Sciatic nerve (tissue), 2 donors: ENCODE measurements at regions not wholly inside any gene's neighbourhood (a gene's known extent, or its start where the extent isn't known, plus 50 kb on each side); places are given as distances from the start of the nearest gene placed in this dataset.
A peak's percentile ranks its signal among the peaks of the same experiment; 100 is the strongest.
"Not testable (repeated sequence)": the region's sequence is repeated elsewhere in the genome, so short reads cannot be mapped to it uniquely, and the experiment has no call there.

ENCODE experiments used
- ATAC-seq: fragments of 200-7000 bp; cut with Tn5 transposase; one replicate; pipeline ENCODE4 v1.9.1; 2020; ENCODE audit warnings: mild to moderate bottlenecking, moderate library complexity
- DNase-seq: peaks from one replicate; pipeline ENCODE4 v3.0.0-alpha.2; 2020; ENCODE audit warnings: low spot score
- intact Hi-C: fragments of 100-400 bp; cut with DNase I; formaldehyde crosslinking; loops from one replicate; pipeline ENCODE4 v1.14.2; 2022
- donor health status: DM: no; HTN: no; CAD: no.
- donor health status: DM: no; HTN: no; CAD: no.

- intact Hi-C loops, result no loop called here
- ATAC-seq, result no peak
- no peak for DNase-seq
These were observed 778.3 kb upstream of the NRXN1 start for GRCh38 chr2:51810197-51810596.

- ATAC-seq, result no peak
- intact Hi-C loops, result no loop called here
These were observed 775.3 kb upstream of the NRXN1 start for GRCh38 chr2:51807229-51807628.

DNA sequence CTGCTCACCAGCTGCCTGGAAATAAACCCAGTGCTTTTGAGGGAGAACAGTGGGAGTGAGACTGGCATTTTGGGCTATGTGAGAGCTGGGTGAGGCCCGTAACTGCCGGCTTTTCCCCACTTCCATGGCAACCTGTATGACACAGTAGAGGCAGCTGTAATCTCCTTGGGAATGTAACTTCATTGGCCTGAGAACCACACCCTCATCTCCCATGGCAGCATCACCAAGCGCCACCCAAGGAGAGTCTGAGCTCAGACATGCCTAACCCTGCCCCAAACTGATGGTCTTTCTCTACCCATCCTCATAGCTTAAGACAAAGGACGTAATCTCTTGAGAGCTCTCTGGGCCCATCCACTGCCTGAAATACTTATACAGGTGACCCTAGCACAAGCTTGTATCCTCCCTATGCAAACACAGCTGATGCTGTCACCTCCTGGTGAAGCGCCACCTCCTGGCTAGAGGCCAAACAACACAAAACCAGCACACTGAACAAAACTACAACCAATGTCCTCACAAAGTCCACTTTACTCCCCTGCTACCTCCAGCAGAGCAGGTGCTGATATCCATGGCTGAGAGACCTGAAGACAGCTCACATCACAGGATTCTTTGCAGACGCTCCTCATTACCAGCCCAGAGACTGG lies 763.4 kb upstream of the NRXN1 start:
- intact Hi-C loops, result no loop called here
- no peak for DNase-seq
- no peak for ATAC-seq

More at GRCh38 chr2:51807229-51807628, 775.3 kb upstream of the NRXN1 start:
- DNase-seq, result no peak

DNA sequence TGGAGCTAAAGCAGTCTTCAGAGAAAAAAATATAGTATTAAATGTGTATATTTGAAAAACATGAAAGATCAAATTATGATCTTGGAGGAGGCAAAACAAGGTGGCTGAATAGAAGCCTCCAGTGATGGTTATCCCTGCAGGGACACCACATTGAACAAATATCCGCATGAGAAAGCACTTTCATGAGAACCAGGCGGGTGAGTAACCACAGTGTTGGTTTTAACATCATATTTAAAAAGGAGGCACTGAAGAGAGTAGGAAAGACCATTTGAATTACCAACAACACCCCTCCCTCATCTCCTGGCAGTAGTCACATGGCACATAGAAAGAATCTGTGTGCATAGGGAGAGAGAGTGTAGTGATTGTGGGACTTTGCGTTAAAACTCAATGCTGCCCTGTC lies 759.6 kb upstream of the NRXN1 start:
- DNase-seq (no peak), ATAC-seq (no peak)
- intact Hi-C loops, result no loop called here

- intact Hi-C loops, result no loop called here
- ATAC-seq (no peak), DNase-seq (no peak)
These were observed 758.9 kb upstream of the NRXN1 start for GRCh38 chr2:51790854-51791253.

DNA sequence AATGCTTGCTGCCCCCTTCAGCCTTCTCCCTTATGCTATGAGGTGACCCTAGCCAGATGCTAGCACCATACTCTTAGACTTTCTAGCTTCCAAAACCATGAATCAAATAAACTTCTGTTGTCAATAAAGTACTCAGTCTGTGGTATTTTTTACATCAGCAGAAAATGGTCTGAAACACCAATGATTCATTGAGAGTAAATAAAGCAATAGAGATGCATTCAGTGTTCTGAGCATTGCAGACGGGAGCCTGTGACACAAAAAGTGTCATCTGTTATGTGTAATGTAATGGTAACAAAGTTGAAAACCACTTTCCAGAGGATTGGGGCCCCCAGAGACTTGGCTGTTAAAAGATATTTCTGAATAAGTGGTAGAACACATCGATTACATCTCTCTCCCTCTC lies 758.0 kb upstream of the NRXN1 start:
- DNase-seq (no peak), ATAC-seq (no peak)
- intact Hi-C loops, result no loop called here

DNA sequence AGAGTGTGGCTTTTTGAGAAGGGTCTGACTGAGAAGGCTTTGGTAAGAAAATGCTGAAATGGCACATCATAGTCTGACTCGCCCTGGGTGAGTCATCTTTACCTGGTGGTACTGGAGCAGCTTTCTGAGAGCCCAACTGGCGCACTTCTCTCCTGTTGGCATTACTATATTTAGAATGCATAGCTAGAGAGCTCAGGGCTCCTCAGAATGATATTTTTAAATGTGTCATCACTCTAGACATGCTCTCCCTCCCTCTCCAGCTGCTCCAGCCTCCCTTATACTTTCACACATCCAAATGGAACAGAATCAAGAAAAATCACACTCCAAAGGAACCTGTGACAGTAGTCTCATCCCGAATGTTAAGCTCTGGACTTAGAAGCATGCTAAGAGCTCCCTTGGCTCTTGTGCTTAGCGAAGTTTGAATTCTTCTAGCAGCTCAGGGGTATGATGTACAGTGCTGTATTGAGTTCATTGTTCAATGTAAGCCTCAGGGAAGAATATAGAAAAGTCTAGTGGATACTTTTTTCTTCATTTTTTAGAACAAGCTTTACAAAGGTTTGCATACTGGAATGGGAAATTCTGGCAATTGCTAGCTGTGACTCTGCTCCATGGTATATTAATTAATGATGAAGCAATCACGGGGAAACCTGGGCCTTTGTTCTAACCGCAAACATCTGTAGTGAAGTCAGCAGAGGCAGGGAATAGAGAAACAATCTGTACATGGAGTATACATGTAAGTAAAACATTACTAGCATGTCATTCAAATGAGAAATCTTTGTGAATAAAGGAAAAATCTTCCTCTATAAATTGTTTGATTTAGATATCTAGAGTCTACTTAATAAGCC lies 751.2 kb upstream of the NRXN1 start:
- ATAC-seq (peak; percentile 38), DNase-seq (no peak)
- intact Hi-C loops, result no loop called here

GRCh38 chr2:51781691-51782090 lies 749.8 kb upstream of the NRXN1 start:
- intact Hi-C loops, result no loop called here
- no peak for ATAC-seq
- no peak for DNase-seq

GRCh38 chr2:51780353-51780752 lies 748.4 kb upstream of the NRXN1 start:
- no peak for DNase-seq
- ATAC-seq, result no peak
- intact Hi-C loops, result no loop called here

- DNase-seq, ATAC-seq, intact Hi-C loops: not testable (repeated sequence)
These were observed 747.8 kb upstream of the NRXN1 start for GRCh38 chr2:51779723-51780122.

DNA sequence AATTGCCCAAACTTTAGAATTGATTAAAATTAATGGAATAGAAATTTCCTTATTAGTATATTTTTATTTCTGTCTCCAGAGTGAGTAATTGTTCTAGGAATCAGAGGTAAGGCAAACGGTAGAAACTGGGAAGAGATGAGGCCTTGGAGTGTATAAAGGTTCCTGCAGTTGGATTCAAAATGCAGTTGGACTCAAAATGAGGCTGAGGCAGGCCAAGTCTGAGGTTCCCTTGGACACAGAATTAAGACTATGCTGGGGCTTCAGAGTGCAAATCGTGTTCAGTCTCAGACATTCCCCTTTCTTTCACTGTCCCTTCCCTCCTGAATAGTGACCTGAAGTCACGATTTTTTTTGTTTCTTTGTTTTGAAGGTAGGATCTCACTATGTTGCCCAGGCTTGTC lies 746.9 kb upstream of the NRXN1 start:
- intact Hi-C loops, result no loop called here
- ATAC-seq, result no peak
- DNase-seq, result no peak

DNA sequence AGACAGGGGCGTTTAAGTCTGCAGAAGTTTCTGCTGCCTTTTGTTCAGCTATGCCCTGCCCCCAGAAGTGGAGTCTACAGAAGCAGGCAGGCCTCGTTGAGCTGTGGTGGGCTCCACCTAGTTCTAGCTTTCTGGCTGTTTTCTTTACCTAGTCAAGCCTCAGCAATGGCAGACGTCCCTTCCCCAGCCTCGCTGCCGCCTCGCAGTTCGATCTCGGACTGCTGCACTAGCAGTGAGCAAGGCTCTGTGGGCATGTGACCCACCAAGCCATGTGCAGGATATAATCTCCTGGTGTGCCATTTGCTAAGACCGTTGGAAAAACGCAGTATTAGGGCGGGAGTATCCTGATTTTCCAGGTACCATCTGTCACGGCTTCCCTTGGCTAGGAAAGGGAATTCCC lies 742.7 kb upstream of the NRXN1 start:
- DNase-seq, intact Hi-C loops, ATAC-seq: not testable (repeated sequence)

DNA sequence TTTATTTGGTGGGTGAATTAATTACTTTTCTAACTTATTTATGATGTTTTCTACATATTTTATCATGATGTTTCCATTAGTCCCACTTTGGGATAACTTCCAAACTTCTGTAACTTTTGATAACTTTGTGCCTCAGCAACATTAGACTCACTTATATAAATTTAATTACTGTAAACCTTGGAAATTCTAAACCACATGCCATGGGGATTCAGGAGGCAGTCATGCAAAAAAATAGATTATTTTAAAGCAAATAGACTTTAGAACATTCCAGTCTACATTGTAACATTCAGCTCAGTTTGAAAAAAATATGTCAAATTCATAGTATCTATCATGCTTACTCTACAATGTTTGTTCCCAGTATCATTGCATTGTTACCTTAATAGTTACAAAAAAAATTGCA lies 728.5 kb upstream of the NRXN1 start:
- no peak for ATAC-seq
- intact Hi-C loops, result no loop called here

GRCh38 chr2:51758081-51758480 lies 726.1 kb upstream of the NRXN1 start:
- DNase-seq, result no peak
- intact Hi-C loops, result no loop called here
- ATAC-seq, result no peak

More for the DNA sequence above, 728.5 kb upstream of the NRXN1 start:
- DNase-seq, result no peak

DNA sequence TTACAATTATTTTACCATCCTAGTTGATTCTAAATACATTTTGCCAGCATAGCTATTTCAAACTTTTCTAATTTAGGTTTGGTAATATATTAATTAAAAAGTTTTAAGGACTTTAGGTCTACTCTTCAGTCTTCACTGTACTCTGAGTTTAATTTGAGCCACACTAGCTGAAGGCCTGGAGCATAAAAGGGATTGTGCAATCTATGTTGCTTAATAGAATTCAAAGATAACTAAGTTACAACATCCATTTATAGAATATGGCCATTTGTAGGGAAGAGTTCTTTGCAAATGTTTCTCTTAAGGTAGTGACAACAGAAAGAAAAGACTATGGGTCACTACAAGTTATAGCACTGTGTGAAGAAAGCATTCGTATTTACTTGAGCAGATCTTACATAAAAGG lies 702.2 kb upstream of the NRXN1 start:
- no peak for ATAC-seq
- DNase-seq, result no peak
- intact Hi-C loops, result no loop called here

DNA sequence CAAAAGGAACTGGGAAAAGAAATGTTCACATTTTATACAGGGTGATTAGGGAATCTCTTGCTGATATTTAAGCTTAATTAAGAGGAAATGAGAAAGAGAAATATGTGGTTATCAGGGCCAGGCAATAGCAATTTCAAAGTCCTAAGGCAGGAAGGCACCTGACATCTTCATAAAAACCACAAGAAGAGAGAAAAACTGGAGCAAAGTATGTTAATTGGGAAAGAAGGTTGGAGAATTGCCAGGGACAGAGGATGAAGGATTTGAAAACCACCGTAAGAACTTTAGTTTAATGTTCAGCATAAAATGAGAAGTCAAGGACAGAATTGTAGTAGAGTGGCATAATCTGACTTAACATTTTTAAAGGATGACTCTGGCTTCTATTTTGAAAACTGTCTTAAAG lies 691.8 kb upstream of the NRXN1 start:
- intact Hi-C loops, result no loop called here
- DNase-seq, result no peak
- ATAC-seq, result no peak

GRCh38 chr2:51722311-51722710 lies 690.4 kb upstream of the NRXN1 start:
- ATAC-seq (no peak), DNase-seq (no peak)
- intact Hi-C loops, result no loop called here

DNA sequence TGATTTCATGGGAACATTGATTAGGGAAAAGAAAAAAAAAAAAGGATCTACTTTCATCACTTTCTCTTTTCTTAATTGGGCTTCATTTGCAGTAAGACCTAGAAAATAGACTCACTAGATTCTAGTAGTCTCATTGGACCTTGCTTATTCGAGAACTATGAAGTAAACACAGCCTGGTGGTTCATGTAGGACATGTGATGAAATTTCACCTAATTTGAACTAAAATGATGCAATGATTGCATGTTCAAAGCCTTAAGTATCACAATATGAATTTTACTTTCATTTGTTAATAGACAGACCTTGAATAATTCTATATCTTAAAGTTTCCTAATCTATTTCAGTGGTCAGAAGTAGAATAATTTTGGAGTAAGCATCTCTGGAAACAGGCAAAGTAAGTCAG lies 688.9 kb upstream of the NRXN1 start:
- ATAC-seq, result no peak
- no peak for DNase-seq
- intact Hi-C loops, result no loop called here

GRCh38 chr2:51718881-51719280 lies 686.9 kb upstream of the NRXN1 start:
- intact Hi-C loops, result no loop called here
- ATAC-seq, result no peak

GRCh38 chr2:51717312-51717711 lies 685.4 kb upstream of the NRXN1 start:
- DNase-seq (no peak), ATAC-seq (no peak)
- intact Hi-C loops, result no loop called here

More at GRCh38 chr2:51718881-51719280, 686.9 kb upstream of the NRXN1 start:
- DNase-seq, result no peak

DNA sequence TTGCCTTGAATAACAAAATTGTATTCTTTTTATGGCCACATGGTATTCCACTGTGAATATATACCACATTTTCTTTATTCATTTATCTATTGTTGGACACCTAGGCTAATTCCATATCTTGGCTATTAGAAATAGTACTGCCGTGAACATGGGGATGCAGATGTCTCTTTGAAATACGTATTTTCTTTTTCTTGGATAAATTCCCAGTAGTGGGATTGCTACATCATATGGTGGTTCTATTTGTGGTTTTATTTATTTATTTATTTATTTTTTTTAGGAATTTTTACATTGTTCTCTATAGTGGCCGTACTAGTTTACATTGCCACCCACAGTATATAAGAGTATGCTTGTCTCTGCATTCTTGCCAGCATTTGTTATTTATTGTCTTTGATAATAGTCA lies 679.8 kb upstream of the NRXN1 start:
- intact Hi-C loops, result no loop called here
- no peak for ATAC-seq
- no peak for DNase-seq
